HG02938 (cell line): ENCODE measurements at regions not wholly inside any gene's neighbourhood (a gene's known extent, or its start where the extent isn't known, plus 50 kb on each side); places are given as distances from the start of the nearest gene placed in this dataset.

ENCODE experiments used
- ATAC-seq: cut with Tn5 transposase; IDR thresholded peaks from one replicate; pipeline ENCODE4 v1.9.1; 2021; ENCODE audit warnings: mild to moderate bottlenecking, moderate library complexity; ENCODE audit not compliant: unreplicated experiment

- ATAC-seq, result no peak
These were observed 479.3 kb upstream of the CELF2 start for GRCh38 chr10:10538326-10538725.

DNA sequence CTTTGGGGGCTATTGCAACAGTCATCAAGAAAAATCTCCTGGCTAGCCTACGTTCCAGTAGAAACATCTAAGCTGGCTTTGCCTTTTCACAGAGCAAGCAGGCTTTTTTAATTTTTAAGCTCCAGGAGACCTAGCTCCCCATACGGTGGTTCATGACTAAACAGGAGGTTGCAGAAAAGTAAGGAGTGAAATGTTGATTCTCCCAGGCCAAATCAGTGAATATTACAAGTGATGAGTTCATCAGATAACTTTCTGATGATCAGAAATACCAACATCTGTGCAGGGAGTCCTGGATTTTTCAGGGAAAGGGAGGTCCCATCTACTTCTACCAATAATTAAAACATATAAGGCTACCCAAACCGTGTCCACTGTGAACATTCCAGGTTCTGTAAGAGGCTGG is 477.3 kb upstream of the CELF2 start:
- no peak for ATAC-seq

DNA sequence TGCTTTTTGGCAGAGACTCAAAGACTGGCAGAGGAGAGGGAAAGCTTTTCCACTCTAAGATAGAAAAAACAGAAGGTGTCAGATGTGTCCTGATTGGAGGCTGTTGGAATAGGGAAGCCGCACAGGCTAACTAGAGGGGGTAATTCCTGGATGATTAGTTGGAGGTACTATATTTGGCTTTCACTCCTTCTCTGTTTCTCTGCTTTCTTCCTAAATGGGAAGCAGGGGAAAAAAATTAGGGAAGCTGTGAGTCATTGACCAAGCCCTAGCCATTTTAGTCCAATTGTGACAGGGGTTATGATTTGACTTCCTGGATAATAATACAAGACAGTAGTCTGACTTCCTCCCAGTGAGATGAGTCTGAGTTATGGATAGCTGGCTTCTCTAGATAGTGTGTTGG is 475.2 kb upstream of the CELF2 start:
- no peak for ATAC-seq

- ATAC-seq, result no peak
These were observed 472.8 kb upstream of the CELF2 start for GRCh38 chr10:10544890-10545289.

DNA sequence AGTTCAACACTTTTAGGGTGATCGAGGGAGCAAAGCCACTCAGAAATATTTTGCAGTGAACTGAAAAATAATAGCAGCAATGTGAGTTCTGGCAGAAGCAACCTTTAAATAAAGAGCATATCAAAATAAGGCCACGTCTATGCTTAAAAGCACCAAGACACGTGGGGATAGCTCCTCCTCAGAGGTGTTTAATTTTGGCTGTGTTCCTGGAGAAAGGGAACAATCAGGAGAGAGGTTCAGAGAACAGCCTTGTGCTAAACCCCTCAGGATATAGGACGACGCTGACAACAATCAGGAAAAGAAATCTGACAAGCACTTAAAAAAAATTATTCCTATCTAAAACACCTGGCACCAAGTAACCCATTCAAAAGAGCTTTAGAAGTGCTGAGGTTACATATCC is 471.9 kb upstream of the CELF2 start:
- no peak for ATAC-seq

DNA sequence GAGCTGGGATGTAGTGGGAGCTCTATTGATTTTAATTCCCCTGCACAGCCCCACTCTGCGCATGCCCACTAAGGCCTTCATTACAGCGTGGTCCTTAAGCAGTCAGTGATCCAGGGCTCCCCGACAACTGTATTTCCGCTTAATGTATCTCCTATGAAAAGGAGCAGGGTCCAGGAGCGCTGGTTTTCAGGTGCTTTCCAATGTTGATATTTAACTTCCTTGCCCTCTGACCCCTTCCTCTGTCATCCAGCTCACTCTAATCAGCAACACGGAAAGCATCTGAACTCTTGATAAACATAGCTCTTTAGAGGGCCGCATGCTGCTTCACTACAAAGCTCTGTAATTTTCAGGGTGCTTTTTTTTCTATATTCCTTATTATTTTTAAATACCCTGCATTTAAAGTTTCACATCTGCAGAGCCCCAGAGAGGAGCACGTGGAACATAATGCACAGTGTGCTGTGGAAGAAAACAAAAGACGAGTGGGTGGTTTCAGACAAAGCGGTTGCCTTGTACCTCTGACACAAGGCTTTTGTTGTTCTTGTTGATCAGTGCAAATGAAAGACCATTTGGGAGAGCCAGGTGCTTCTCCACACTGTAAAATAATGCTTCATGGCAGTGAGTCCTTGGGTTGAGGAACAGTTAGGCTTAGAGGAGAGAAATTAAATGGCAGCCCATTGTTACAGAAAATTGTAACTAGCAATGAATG is 465.9 kb upstream of the CELF2 start:
- ATAC-seq, result no peak

- ATAC-seq, result no peak
These were observed 464.7 kb upstream of the CELF2 start for GRCh38 chr10:10552948-10553347.

DNA sequence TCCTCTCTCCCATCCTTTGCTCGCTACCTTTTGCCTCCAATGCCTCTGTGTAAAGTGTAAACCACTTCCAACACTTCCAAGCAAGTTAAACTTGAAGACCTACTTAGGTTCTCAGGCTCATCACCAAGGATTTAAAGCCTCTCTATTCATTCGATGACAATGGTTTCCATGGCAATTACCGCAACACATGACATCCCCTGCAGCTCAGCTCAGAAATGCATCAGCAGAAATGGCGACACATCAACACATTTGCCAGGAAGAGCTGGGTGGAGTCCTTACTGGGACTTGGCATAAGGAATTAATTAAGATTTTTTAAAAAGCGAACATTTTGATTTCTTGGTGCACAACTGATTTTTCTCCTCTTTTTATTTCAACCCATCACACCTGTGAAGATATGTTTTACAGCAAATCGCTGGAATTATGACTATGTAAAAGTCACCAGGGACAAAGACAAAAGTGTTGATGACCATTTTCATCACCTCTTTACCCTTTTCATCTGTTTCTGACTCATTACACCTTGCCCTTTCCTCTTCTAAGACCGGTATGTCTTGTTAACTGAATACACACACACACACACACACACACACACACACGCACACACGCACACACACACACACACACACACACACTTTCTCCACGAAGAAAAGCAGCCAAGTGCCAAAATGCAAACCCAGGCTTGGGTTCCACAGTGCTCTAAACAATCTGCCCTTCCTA is 453.4 kb upstream of the CELF2 start:
- ATAC-seq, result no peak

DNA sequence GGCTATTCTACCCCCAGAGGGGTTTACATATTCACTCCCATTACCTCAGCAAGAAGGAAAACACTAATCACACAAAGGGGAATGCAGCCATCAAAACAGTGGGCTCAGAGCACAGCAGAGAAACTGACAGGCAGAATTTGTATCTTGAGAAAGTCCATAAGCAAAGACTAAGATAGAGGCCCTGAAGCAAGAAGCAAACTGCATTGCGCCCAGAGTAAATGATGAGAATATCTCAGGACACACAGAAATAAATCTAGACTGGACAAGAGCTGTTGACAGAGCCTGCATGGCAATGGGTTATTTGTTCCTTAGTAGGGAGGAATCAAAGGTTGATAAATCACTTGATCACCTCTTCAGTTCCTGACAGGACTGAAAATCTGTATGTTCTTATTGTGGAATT is 440.7 kb upstream of the CELF2 start:
- no peak for ATAC-seq

DNA sequence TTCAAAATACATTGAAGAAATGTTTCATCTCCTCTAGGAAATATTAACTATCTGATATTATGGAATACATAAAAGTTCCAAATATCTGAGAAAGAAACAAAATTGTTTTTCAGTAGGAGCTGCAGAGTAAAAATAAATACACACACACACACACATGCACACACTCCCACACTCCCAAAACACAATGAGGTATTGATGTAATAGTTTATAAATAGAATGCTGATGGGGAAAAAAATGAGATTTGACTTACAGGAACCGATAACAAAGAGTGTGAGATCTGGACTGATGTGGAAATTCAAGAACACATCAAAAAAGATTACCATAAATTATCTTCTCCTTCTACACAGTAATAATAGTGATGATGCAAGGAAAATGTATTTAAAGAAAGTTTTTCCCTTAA is 438.0 kb upstream of the CELF2 start:
- no peak for ATAC-seq

DNA sequence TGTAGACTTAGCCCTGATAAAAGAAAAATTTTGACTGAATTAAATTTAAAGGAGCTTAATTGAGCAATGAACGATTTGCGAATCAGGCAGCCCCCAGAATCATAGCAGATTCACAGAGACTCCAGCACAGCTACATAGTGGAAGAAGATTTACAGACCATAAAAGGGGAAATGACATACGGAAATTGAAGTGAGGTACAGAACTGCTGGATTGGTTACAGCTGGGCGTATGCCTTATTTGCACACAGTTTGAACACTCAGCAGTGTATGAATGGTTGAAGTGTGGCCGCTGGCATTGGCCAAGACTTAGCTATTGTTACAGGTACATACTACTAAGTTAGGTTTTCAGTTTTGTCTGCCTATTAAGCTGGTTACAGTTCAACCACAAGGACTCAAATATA is 433.5 kb upstream of the CELF2 start:
- no peak for ATAC-seq

DNA sequence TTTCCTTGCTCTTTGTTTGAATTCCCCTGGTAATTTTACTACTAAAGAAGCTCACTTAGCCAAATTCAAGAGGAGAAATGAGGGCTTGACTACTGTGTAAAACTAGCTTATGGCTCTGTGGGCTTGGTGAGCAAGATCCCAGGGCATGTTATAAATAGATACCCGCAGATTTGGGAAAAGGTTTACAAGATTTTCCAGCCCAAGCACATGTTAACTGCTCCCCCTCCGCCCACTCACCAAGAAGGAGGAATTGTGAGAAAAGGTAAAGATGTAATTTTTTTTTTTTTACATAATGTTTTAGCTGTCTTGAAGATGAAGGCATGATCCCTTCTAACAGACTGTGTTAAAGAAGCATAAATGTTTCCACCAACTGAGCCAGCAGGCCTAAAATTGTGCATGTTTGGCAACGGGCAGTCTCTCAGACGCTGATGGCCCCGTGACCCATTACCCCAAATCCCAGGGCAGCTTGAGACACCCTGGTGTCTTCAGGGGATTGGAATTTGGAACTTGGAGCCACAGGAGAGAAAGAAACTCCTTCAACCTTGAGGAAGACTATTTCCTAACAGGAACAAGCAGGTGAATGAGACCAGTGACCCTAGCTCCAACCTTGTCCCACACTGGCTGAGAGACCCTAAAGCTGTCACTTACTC is 429.8 kb upstream of the CELF2 start:
- no peak for ATAC-seq

DNA sequence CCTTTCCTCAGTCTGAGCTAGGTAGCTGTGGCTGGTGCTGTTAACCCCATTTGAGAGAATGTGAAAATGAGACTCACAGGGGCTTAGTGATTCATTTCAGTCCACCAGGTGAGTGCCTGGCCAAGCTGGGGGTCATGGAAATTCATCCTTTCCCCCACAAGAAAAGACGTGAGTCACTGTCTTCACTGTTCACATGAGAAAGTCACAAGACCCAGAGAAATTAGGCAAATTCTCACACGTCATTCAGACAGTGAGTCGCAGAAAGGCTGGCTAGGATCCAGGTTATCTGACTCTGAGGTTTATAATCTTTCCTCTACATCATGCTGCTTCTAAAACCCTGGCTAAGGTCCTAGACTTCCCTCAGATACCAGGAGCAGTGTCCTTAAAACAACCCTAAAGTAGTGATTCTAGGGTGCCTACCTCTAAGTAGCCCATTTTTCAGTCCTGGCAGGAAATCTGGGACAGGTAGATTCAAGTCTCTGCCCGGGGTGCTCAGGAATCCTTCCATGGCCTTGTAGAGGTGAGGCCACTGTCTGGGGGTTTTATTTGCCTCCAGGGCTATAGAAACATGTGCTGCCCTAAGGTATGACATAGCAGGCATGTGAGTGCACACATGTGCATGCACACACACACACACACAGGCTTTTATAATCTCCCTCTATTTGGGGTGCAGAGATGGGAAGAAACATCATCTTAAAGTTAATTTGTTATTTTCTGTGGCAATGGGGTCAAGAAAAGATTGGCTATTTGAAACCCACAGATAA is 427.9 kb upstream of the CELF2 start:
- ATAC-seq, result peak; percentile 81

GRCh38 chr10:10591715-10592341 is 425.8 kb upstream of the CELF2 start:
- no peak for ATAC-seq

DNA sequence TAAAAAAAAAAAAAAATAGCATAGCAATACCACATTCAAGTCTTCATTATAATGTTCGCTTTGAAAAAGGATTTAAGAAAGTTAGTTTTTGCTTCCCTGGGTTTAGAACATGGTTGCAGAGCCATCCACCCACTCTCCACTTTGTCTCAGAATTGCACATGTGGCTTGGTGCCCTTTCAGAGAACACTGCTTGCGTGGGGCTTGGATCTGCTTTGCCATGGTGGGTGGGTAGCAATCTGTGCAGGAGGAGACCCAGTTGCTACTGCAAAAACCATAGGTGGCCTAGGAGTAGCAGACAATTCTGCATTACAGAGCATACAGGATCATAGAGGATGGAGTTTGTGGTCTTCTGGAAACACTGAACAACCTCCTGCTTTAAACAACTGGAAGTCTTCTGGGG is 421.4 kb upstream of the CELF2 start:
- no peak for ATAC-seq

- no peak for ATAC-seq
These were observed 419.4 kb upstream of the CELF2 start for GRCh38 chr10:10598297-10598696.

- no peak for ATAC-seq
These were observed 417.7 kb upstream of the CELF2 start for GRCh38 chr10:10600004-10600403.

DNA sequence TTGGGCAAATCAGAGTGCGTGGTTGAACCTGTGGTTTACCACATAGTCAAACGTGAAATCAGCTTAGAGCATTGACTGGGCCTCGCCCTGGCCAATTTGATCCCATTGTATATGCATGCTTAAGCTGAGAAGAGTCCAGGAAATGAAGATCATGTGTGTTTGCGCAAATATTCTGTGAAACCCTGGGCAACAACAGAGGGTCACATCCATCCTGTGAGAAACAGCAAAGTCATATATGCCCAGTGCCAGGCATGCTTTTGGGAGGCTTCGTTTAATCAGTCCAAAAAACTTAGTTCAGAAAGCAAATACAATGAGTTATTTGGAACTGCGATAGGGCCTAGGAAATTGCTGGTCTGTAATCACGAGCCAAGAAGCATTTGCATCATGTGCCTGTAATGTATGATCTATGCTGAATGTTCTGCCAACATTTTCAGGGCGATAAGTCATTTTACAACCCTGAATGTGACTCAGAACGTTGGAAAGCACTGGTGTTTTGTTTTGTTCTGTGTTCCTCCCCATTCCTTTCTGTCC is 412.1 kb upstream of the CELF2 start:
- ATAC-seq, result no peak

DNA sequence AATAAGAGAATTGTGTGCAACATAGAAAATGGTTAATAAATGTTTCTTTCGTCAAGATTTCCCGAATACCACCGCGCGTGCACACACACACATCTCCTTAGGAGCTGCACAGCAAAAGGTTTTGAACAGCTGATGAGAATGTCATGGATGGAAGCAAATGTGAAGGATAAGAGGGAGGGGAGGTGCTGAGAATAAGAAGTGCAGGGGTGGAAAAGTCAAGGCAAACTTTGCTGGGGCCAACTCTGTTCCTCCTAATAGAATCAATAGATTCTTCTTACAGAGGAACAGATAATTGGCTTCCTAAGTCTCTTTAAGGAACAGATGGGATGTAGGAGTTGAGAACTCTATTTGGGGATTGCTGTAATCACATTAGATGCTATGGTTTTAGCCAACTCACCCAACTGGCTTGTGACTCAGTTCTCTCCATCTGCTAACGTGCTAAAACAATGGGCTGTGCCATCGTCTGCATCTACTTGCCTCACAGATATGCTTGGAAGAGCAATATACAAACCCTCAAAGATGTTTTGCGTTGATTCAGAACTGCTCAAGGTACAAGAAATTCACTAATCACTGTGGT is 408.2 kb upstream of the CELF2 start:
- ATAC-seq, result no peak

DNA sequence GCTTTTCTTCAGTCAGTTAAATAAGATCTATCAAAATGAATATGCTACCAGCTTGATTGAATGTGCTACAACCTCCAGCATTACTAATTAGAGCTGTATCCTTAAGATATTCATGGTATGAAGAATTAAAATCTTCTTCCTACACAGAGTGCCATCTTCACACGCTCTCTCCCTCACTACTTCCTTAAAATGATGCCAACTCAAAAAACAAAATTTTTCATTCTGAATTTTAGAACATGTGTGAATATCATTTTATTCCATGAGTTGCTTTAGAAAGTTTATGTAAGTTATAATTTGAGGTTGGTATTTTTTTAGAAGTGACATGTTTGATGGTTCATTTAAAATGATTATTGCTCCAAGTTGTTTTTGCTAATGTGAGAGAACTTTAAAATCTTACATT is 407.5 kb upstream of the CELF2 start:
- ATAC-seq, result no peak
